ENCODE measurements at regions not wholly inside any gene's neighbourhood (a gene's known extent, or its start where the extent isn't known, plus 50 kb on each side); places are given as distances from the start of the nearest gene placed in this dataset.
"Not testable (repeated sequence)": the region's sequence is repeated elsewhere in the genome, so short reads cannot be mapped to it uniquely, and the experiment has no call there.

- DNase-seq, result not testable (repeated sequence)
Measured at GRCh38 chr13:50510885-50511545, 332.5 kb downstream of the DLEU7 start.

- DNase-seq, result peak; percentile 78
Measured at GRCh38 chr13:50511877-50512341, 331.6 kb downstream of the DLEU7 start.

- peak; percentile 79 for DNase-seq
Measured at GRCh38 chr13:50512474-50513299, 330.8 kb downstream of the DLEU7 start.

GRCh38 chr13:50513300-50513877 lies 330.1 kb downstream of the DLEU7 start:
- DNase-seq, result peak; percentile 16

GRCh38 chr13:50514249-50514648 lies 329.2 kb downstream of the DLEU7 start:
- no peak for DNase-seq

GRCh38 chr13:50518131-50518530 lies 325.4 kb downstream of the DLEU7 start:
- no peak for DNase-seq

- DNase-seq, result no peak
Measured at GRCh38 chr13:50518781-50519201, 324.7 kb downstream of the DLEU7 start.

GRCh38 chr13:50519866-50520265 lies 323.6 kb downstream of the DLEU7 start:
- DNase-seq, result no peak

GRCh38 chr13:50521006-50521830 lies 322.3 kb downstream of the DLEU7 start:
- no peak for DNase-seq

- DNase-seq, result peak; percentile 61
Measured at GRCh38 chr13:50521831-50522149, 321.7 kb downstream of the DLEU7 start.

- DNase-seq, result no peak
Measured at GRCh38 chr13:50522506-50522905, 321.0 kb downstream of the DLEU7 start.

GRCh38 chr13:50523307-50523706 lies 320.2 kb downstream of the DLEU7 start:
- no peak for DNase-seq

- DNase-seq, result no peak
Measured at GRCh38 chr13:50524560-50524959, 318.9 kb downstream of the DLEU7 start.

GRCh38 chr13:50526661-50527071 lies 316.8 kb downstream of the DLEU7 start:
- peak; percentile 69 for DNase-seq

GRCh38 chr13:50527188-50527587 lies 316.3 kb downstream of the DLEU7 start:
- peak; percentile 90 for DNase-seq

GRCh38 chr13:50527612-50528509 lies 315.6 kb downstream of the DLEU7 start:
- DNase-seq, result peak; percentile 85

- peak; percentile 10 for DNase-seq
Measured at GRCh38 chr13:50529154-50529882, 314.2 kb downstream of the DLEU7 start.

- DNase-seq, result no peak
Measured at GRCh38 chr13:50531917-50532899, 311.3 kb downstream of the DLEU7 start.

- DNase-seq, result no peak
Measured at GRCh38 chr13:50535050-50535449, 308.4 kb downstream of the DLEU7 start.

- DNase-seq, result no peak
Measured at GRCh38 chr13:50537029-50537428, 306.5 kb downstream of the DLEU7 start.
